Fibroblast of lung (primary cell): ENCODE measurements at regions not wholly inside any gene's neighbourhood (a gene's known extent, or its start where the extent isn't known, plus 50 kb on each side); places are given as distances from the start of the nearest gene placed in this dataset.

Experiments
- DNase-seq, 2 donors: peaks; one replicate each; pipeline versions ENCODE4 v3.0.0 to v3.0.0-alpha.2; 2010; ENCODE audit warnings: low read depth in 2 of 2
- H2AFZ ChIP-seq: 2 replicates; pipeline ENCODE4 v1.5.1; 2012; ENCODE audit warnings: low read length, control low read depth, inconsistent platforms
- H3K27ac ChIP-seq: 2 replicates; pipeline ENCODE4 v1.5.1; 2011; ENCODE audit warnings: low read length, control low read depth; ENCODE audit not compliant: insufficient read depth
- H3K27me3 ChIP-seq: 2 replicates; pipeline ENCODE4 v1.5.1; 2011; ENCODE audit warnings: mild to moderate bottlenecking, low read length; ENCODE audit not compliant: control insufficient read depth, insufficient read depth
- H3K36me3 ChIP-seq: 2 replicates; pipeline ENCODE4 v1.5.1; 2011; ENCODE audit warnings: low read length; ENCODE audit not compliant: control insufficient read depth, insufficient read depth
- H3K4me1 ChIP-seq: 2 replicates; pipeline ENCODE4 v1.5.1; 2011; ENCODE audit warnings: low read length; ENCODE audit not compliant: control insufficient read depth, insufficient read depth; ENCODE audit errors: extremely low read depth
- H3K4me2 ChIP-seq: 2 replicates; pipeline ENCODE4 v1.5.1; 2011; ENCODE audit warnings: low read length, control low read depth; ENCODE audit not compliant: insufficient read depth; ENCODE audit errors: extremely low read depth
- H3K4me3 ChIP-seq, 4 experiments: fragments of 200-600 bp in 1 of 4; sonication (generic) in 1 of 4; replicated peaks in 1 of 4; 2 replicates each; pipeline ENCODE4 v1.5.1; 2011 to 2016; ENCODE audit warnings: low read length in 4 of 4, low read depth in 3 of 4, mild to moderate bottlenecking in 3 of 4, control low read depth in 2 of 4, inconsistent platforms in 1 of 4, mixed read lengths in 1 of 4; ENCODE audit not compliant: insufficient read depth in 1 of 4; ENCODE audit errors: control extremely low read depth in 1 of 4
- H3K79me2 ChIP-seq: 2 replicates; pipeline ENCODE4 v1.5.1; 2012; ENCODE audit warnings: mild to moderate bottlenecking, low read length, inconsistent platforms; ENCODE audit not compliant: control insufficient read depth, insufficient read depth
- H3K9ac ChIP-seq: 2 replicates; pipeline ENCODE4 v1.5.1; 2011; ENCODE audit warnings: mild to moderate bottlenecking, low read length, control low read depth; ENCODE audit not compliant: insufficient read depth
- H3K9me3 ChIP-seq: 2 replicates; pipeline ENCODE4 v1.5.1; 2012; ENCODE audit warnings: low read depth, low read length; ENCODE audit not compliant: control insufficient read depth, insufficient read depth
- H4K20me1 ChIP-seq: 2 replicates; pipeline ENCODE4 v1.5.1; 2011; ENCODE audit warnings: low read length; ENCODE audit not compliant: control insufficient read depth, insufficient read depth; ENCODE audit errors: extremely low read depth
- CTCF ChIP-seq, 2 donors: IDR thresholded peaks in 1 of 2; conservative IDR thresholded peaks in 1 of 2; 1 replicate in 1 of 2; 2 replicates in 1 of 2; pipeline ENCODE4 v1.5.1; 2011 to 2012; ENCODE audit warnings: low read length in 2 of 2, control low read depth in 1 of 2, inconsistent platforms in 1 of 2, low read depth in 1 of 2, mild to moderate bottlenecking in 1 of 2
- EZH2 ChIP-seq: IDR thresholded peaks from 2 replicates; pipeline ENCODE4 v1.5.1; 2012; ENCODE audit warnings: low read length, control low read depth, mild to moderate bottlenecking; ENCODE audit errors: missing control alignments

GRCh38 chr5:167346461-167346860 is 945.0 kb upstream of the WWC1 start:
- Histone ChIP-seq H3K79me2 (no peaks in the 10 kb centered on the region), H3K27me3 (no peaks in the 10 kb centered on the region), H3K4me1 (no peaks in the 10 kb centered on the region), H3K27ac (no peak overlapping the region), H3K9me3 (no peaks in the 10 kb centered on the region), H2AFZ (no peak overlapping the region), H3K9ac (no peak overlapping the region), H3K36me3 (no peaks in the 10 kb centered on the region), H4K20me1 (no peaks in the 10 kb centered on the region), H3K4me3 (no peak overlapping the region), H3K4me2 (no peak overlapping the region)
- no peak for TF ChIP-seq CTCF (conservative IDR thresholded peaks at IDR 0.05 in 1 of 2, IDR thresholded peaks at IDR 0.05 in 1 of 2; ENCODE audit: low read depth in 1 of 2, low read length in 2 of 2)
- TF ChIP-seq EZH2, result no peak
- DNase-seq, result no peak

- Histone ChIP-seq H3K4me3 (no peak overlapping the region), H3K79me2 (no peaks in the 10 kb centered on the region), H3K9me3 (no peaks in the 10 kb centered on the region), H2AFZ (no peak overlapping the region), H3K9ac (no peak overlapping the region), H3K27ac (no peak overlapping the region), H3K4me2 (no peak overlapping the region), H4K20me1 (no peaks in the 10 kb centered on the region), H3K36me3 (no peaks in the 10 kb centered on the region), H3K4me1 (no peaks in the 10 kb centered on the region), H3K27me3 (no peaks in the 10 kb centered on the region)
- TF ChIP-seq CTCF (conservative IDR thresholded peaks at IDR 0.05 in 1 of 2, IDR thresholded peaks at IDR 0.05 in 1 of 2; ENCODE audit: low read depth in 1 of 2, low read length in 2 of 2) (no peak), EZH2 (no peak)
- DNase-seq, result no peak
Observed at GRCh38 chr5:167348251-167348926, 943.1 kb upstream of the WWC1 start.

GRCh38 chr5:167348980-167349379 is 942.5 kb upstream of the WWC1 start:
- Histone ChIP-seq H3K9ac (no peak overlapping the region), H3K4me1 (no peaks in the 10 kb centered on the region), H3K27ac (no peak overlapping the region), H3K4me3 (no peak overlapping the region), H3K79me2 (no peaks in the 10 kb centered on the region), H3K9me3 (no peaks in the 10 kb centered on the region), H4K20me1 (no peaks in the 10 kb centered on the region), H3K4me2 (no peak overlapping the region), H3K36me3 (no peaks in the 10 kb centered on the region), H2AFZ (no peak overlapping the region), H3K27me3 (no peaks in the 10 kb centered on the region)
- no peak for TF ChIP-seq EZH2
- no peak for TF ChIP-seq CTCF (conservative IDR thresholded peaks at IDR 0.05 in 1 of 2, IDR thresholded peaks at IDR 0.05 in 1 of 2; ENCODE audit: low read depth in 1 of 2, low read length in 2 of 2)
- DNase-seq, result no peak
